GM18505 (cell line): ENCODE measurements at regions not wholly inside any gene's neighbourhood (a gene's known extent, or its start where the extent isn't known, plus 50 kb on each side); places are given as distances from the start of the nearest gene placed in this dataset.

Source experiments
- ATAC-seq: cut with Tn5 transposase; IDR thresholded peaks from one replicate; pipeline ENCODE4 v1.9.1; 2021; ENCODE audit not compliant: unreplicated experiment
- POLR2A ChIP-seq: IDR thresholded peaks from 4 replicates; pipeline ENCODE4 v1.6.1; 2011; ENCODE audit warnings: borderline replicate concordance; ENCODE audit not compliant: insufficient read depth, insufficient read length; ENCODE audit errors: extremely low read depth

GRCh38 chr10:78618050-78618449 is 450.7 kb upstream of the ZMIZ1 start:
- no peak for TF ChIP-seq POLR2A
- no peak for ATAC-seq

DNA sequence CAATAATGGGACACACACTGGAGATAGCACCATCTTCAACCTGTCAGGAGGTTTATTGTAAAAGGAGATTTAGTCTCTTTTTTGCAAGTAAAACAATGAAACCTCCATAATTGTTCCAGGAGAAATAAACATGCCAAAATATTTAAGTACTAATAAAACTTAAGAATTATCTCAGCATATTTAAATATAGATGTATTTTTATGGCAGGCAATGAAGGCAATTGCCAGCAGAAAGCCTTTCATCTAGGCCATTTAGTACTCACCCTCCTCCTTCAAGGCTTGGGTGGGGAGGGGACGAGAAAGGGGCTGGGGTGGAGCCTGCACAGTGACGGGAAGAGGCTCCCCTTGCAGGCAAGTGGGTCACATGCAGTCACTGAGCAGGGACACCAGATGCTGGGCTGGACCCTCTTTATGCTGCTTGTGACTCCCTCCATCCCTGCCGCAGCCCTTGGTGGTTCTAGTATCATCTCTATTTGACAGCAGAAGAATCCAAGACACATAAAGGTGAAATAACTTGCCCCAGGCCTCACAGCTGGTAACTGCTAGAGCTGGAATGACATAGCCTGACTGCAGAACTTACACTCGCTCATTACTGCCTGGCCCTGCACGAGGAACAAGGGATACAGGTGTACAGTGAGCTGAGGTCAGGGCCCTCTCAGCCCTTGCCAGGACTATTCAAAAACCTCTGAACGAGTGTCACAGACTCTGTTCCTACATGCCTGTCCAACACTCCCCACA is 449.5 kb upstream of the ZMIZ1 start:
- no peak for TF ChIP-seq POLR2A
- no peak for ATAC-seq

DNA sequence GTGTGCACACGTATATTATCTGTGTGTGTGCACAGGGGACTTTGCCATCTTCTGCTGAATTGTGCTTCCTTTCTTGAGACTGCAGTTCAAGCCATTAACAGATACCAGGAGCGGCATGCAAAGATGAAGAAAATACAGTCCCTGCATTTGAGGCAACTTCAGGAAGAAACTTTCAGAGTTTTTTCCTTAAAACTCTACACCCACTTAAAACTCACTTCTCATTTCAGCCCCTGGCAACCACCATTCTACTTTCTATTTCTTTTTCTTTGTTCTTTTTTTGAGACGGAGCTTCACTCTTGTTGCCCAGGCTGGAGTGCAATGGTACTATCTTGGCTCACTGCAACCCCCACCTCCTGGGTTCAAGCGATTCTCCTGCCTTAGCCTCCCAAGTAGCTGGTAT is 448.9 kb upstream of the ZMIZ1 start:
- no peak for TF ChIP-seq POLR2A
- ATAC-seq = no peak

DNA sequence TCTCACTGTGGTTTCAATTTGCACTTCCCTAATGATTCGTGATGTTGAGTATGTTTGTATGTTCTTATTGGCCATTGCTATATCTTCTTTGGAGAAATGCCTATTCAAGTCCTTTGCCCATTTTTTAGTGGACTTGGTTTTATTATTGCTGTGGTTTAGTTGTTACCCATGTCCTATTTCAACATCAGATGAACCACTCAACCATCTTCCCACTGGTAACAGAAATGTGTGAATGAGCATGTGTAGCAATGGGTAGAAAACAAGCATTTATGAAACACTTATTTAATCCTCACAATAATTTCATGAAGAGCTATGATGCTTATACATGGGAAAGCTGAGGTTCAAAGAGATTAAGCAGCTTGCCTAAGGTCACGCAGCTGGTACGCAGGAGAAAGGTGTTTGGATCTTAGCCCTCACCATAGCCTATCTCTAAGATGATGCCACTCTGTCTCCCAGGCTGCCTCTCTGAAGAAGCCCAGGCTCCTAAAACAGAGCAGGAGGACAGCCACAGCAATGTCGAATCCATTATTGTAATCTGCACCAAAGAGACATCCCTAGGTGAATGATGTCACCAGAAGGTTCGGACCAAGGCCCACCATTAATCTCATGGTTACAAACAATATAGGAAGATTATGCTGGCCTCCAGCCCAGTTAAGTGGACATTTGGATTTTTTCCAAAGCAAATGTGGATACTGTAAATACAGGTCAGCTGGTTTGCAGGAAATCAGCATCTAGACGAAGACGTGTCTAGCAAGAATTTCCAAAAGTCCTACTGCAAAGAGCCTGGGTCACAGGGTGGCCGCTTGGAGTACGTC is 447.6 kb upstream of the ZMIZ1 start:
- no peak for ATAC-seq
- no peak for TF ChIP-seq POLR2A

GRCh38 chr10:78623578-78624215 is 445.1 kb upstream of the ZMIZ1 start:
- no peak for TF ChIP-seq POLR2A
- no peak for ATAC-seq

- no peak for TF ChIP-seq POLR2A
- ATAC-seq = no peak
Observed at GRCh38 chr10:78624791-78625190, 444.0 kb upstream of the ZMIZ1 start.

DNA sequence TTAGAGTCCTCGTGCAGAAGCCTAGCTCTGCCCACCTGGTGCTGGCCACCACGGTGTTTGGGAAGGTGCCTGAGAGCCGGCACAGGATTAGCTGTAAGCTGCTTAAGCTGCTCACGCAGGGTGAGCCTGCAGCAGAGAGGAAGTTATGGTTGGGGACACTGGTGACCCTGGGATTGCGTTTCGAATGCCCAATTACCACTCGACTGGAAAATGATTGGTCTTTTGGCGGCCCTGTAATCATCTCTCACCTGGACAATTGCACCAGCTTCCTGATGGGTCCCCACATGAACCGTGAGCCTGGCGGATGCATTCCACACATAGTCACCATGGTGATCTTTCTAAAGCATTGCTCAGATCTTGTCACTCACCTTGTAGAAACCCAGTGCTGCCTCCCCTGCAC is 442.3 kb upstream of the ZMIZ1 start:
- ATAC-seq = no peak
- TF ChIP-seq POLR2A = no peak

GRCh38 chr10:78627254-78627795 is 441.4 kb upstream of the ZMIZ1 start:
- no peak for TF ChIP-seq POLR2A
- ATAC-seq = no peak

DNA sequence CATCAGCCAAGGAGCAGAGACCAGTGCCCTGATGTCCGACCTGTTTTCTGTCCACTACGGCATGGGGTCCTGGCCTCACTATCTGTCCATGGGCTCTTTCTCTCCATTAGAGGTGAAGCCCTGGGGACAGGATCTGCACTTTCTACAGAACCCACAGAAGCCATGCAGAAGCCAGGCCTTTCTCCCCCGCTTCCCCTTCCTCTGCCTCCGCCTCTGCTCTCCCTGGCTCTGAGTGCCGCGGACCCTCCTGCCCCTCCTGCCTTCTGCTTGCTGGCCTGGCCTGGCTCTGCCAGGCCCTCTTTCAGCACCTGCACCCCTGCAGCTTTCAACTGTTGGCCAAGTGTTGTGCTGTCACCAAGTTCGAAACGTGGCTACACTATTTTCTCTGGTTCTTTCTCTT is 439.8 kb upstream of the ZMIZ1 start:
- TF ChIP-seq POLR2A = no peak
- ATAC-seq = no peak

GRCh38 chr10:78629773-78630172 is 439.0 kb upstream of the ZMIZ1 start:
- ATAC-seq = no peak
- TF ChIP-seq POLR2A = no peak

DNA sequence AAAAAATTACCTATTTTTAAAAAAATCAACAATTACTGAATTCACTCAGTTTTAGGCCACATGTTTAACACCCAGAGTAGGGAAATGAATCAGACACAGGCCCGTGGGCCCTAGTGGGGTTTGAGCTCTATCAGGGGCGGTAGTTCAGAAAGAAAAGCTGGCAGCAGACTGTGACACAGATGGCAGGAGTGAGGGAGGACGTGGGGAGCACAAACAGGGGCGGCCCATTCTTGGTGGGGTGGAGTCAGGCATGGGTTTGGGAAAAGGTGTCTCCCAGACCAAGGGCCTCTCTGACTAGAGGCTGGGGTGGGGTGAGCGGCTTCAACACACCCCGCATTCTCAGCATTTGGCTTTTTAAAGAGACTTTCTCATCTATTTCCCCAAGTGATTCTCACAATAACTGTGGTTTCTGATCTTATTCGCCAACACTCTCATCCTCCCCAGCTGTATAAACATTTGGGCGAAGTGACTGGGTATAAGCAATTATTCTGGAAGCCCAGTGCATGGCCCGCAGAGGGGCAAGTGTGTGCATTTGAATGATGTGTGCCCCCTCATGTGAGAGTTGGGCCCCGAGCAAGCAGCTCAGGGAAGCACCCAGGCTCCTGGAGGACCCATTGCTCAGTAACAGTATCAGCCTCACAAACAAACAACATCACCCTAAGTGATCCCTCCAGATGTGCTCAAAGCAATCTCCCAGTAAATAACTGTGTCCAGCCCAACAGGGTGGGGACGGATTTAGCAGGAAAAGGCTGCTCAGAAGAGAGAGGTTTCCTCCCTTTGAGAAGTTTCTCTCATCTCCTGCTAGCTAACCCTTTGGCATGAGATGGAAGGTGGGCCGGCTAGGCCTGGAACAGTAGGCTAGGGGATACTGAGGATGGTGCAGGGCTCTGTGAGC is 437.6 kb upstream of the ZMIZ1 start:
- no peak for ATAC-seq

DNA sequence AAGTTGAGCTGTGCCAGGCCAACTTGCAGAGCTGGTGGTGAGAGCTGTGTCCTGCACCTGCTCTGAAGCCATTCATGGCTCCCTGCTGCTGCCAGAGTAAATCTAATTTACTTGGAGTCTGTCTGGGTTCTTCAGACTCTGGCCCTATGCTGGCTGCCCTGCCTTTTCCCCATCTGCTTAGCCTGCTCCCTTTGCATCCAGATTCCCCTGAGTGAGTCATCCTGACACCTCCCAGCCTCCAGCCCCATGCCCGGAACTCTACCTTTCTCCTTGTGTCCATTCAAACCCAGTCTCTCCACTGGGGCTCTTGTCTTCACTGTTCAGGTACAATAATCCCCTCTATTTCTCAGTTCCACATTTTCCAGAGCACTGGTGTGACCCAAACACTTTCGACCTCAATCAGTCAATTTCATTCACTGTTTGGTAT is 434.4 kb upstream of the ZMIZ1 start:
- no peak for TF ChIP-seq POLR2A
- peak; percentile 54 for ATAC-seq

More for the DNA sequence above, 437.6 kb upstream of the ZMIZ1 start:
- no peak for TF ChIP-seq POLR2A

DNA sequence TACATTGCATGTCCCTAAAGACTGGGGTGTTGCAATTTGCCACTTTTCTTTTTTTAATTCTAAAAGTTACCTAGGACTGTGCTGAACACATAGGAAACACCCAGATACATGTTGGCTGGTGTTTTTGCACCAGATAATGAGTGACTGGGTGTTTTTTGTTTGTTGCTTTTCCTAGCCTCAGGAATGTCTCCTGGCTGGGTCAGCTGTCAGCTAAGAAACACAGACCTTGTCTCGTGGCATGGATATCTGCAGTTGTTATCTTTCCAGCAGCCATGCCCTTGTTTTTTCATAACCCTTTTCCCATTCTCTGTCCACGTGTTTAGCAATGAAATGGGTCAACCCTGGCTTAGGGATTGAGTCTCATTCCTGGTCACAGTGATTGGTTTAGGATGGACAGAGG is 433.9 kb upstream of the ZMIZ1 start:
- no peak for TF ChIP-seq POLR2A
- ATAC-seq = no peak

DNA sequence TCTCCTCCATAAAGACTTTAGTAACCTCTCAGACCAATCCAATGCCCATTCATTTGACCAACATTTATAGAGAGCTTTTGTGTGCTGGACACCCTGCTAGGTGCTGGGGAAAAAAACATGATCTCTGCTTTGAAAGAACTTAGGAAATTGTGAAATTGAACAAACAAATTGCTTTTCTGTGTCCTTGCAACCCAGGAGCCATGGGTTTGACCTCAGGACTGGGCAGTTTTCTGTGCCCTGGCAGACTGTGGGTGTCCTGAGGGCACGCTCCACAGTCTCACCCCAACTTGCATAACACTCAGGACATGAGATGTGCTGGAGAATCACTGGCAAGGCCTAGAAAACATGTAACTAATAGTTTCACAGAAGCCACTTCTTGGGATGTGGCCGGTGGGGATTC is 429.1 kb upstream of the ZMIZ1 start:
- ATAC-seq = no peak
- no peak for TF ChIP-seq POLR2A
